ENCODE measurements at regions not wholly inside any gene's neighbourhood (a gene's known extent, or its start where the extent isn't known, plus 50 kb on each side); places are given as distances from the start of the nearest gene placed in this dataset.

DNA sequence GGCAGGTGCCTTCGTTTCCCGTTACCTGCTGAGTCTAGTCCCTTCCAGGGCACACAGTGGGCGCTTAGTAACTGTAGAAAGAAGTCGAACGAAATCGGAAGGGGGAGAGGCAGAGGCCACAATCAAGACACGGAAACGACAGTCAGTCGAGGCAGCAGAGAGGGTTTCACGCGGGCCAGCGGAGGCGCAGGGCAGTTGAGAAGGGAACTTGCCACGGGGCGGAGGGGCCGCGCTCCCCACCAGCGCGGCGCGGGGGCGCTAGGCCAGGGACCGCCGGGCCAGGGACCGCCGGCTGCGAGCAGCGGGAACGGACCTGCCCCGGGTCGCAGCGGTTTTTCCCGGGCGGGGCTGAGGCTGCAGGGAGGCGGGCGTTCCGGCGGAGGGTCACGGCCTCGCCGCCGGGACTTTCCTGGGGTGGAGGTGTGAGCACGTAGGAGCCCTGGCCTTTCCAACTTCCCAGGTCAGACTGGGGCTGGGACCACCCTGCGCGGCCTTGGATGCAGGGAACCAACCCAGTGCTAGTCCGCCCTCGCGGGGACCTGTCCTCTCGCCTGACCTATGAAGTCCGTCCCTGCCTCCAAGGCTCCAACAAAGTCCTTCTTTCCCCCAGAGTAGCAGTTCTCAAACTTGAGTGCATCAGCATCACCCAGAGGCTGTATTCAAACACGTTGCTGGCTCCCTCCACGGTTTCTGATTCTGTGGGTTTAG lies 150.1 kb upstream of the FGGY start:
- DNase-seq (ENCODE audit: low read depth): no peak

GRCh38 chr1:59149435-59149834 lies 147.5 kb upstream of the FGGY start:
- no peak for DNase-seq (ENCODE audit: low read depth)

DNA sequence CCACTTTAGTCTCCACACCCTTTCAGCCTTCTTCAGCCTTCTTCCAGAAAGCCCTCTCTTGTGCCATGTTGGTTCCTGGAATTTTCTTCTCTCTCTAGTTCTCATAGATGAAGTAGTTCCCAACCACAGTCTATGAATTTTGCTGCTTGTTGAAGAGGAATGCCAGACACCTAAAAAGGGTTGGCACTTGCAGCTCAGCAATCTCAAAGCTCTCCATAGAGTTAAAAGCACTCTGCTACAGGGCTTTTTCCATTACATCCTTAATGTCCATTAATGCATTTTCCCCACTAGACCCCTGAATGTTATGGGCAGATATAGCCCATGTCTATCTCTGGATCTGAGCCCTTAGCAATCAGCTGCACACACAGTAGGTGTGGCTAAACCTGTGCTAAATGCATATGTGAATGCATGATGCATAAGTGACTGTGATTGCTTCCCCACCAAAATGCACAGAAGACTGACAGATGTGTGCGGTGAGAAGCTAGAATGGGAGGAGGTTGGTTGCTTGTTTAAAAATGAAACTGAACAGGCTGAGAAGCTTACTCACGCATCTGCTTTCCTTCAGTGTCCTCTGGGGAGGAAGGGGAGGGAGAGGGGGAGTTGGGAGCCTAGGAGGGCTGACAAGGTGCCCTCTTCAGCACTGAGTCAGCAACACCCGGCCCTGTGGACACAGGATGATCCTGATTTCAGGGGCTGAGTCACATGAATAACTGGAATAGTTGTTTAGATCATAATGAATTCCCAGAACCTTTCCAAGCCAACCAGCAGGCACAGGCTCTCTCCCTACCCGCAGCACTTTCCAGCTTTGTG lies 146.1 kb upstream of the FGGY start:
- peak; percentile 99 for DNase-seq (ENCODE audit: low read depth)

GRCh38 chr1:59151387-59151761 lies 145.5 kb upstream of the FGGY start:
- no peak for DNase-seq (ENCODE audit: low read depth)

GRCh38 chr1:59151860-59152259 lies 145.0 kb upstream of the FGGY start:
- DNase-seq (ENCODE audit: low read depth): no peak

GRCh38 chr1:59152511-59152910 lies 144.4 kb upstream of the FGGY start:
- DNase-seq (ENCODE audit: low read depth): no peak

GRCh38 chr1:59154401-59154800 lies 142.5 kb upstream of the FGGY start:
- no peak for DNase-seq (ENCODE audit: low read depth)

- DNase-seq (ENCODE audit: low read depth): no peak
Observed at GRCh38 chr1:59155351-59155750, 141.5 kb upstream of the FGGY start.

- DNase-seq (ENCODE audit: low read depth): no peak
Observed at GRCh38 chr1:59156051-59156450, 140.8 kb upstream of the FGGY start.

DNA sequence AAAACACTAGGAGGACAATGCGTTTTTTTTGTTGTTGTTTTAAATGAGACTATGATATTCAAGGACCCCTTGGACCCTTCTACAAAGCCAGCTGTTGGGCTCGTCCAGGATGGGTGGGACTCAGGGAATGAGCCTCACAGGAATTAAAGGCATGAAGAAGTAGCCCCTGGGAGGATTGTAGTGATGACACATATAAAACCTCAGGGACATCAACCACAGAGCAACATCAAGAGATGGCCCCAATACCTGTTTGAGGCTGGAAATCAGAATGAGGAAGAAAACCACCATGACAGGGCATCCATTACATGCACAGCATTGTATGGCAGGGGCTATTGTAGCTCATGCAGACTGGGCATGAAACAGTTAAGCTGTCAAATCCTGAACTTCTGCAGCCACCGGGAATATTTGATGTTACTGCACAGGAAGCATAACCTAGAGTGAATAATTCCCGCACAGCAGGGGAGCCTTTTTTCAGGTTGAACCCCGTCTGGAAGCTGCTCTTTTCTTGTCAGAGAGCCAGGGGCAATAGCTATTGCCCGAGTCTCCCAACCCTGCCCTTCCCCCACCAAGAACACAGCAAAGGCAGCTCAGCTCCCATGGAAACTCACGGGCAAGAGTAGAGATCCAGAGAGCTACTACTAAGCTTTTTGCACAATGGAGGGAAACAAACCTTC lies 140.2 kb upstream of the FGGY start:
- DNase-seq (ENCODE audit: low read depth): no peak

DNA sequence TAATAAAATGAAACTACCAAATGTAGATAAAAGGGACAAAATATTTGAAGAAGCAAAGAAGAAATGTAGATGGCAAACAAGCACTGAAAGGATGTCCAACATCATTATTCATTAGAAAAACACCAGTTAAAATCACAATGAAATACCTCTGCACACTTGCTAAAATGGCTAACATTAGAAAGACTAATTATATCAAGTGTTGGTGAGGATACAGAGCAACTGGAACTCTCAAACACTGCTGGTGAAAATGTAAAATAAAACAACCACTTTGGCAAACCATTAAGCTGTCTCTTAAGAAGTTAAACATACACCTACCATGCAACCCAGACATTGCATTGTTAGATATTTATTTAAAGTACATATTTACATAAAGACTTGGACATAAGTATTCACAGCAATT lies 138.6 kb upstream of the FGGY start:
- no peak for DNase-seq (ENCODE audit: low read depth)

GRCh38 chr1:59159557-59160203 lies 137.2 kb upstream of the FGGY start:
- no peak for DNase-seq (ENCODE audit: low read depth)

- DNase-seq (ENCODE audit: low read depth): no peak
Observed at GRCh38 chr1:59161136-59161535, 135.8 kb upstream of the FGGY start.

- no peak for DNase-seq (ENCODE audit: low read depth)
Observed at GRCh38 chr1:59162665-59163064, 134.2 kb upstream of the FGGY start.

- peak; percentile 87 for DNase-seq (ENCODE audit: low read depth)
Observed at GRCh38 chr1:59163268-59164092, 133.4 kb upstream of the FGGY start.

- no peak for DNase-seq (ENCODE audit: low read depth)
Observed at GRCh38 chr1:59164371-59164770, 132.5 kb upstream of the FGGY start.

DNA sequence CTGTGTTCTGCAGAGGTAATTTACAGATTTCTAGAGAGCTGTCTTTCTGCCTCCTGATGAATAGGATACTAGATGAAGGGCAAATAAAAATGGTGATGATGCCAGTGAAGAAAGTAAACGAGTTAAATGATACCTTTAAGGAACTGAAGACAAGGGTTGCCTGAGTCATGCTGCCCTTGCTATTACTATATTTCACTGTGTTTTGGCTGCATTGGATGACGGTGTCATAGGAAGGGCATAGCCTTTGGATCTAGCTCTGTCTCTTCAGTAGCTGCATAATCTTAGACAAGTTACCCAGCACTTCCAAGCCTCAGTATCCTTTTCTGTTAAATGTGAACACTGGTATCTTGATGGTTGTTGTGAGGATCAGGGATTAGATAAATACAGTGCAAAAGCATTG lies 131.5 kb upstream of the FGGY start:
- no peak for DNase-seq (ENCODE audit: low read depth)

- no peak for DNase-seq (ENCODE audit: low read depth)
Observed at GRCh38 chr1:59169703-59170102, 127.2 kb upstream of the FGGY start.

- DNase-seq (ENCODE audit: low read depth): no peak
Observed at GRCh38 chr1:59170659-59171058, 126.2 kb upstream of the FGGY start.

- no peak for DNase-seq (ENCODE audit: low read depth)
Observed at GRCh38 chr1:59171788-59172187, 125.1 kb upstream of the FGGY start.

- DNase-seq (ENCODE audit: low read depth): no peak
Observed at GRCh38 chr1:59172693-59173092, 124.2 kb upstream of the FGGY start.

DNA sequence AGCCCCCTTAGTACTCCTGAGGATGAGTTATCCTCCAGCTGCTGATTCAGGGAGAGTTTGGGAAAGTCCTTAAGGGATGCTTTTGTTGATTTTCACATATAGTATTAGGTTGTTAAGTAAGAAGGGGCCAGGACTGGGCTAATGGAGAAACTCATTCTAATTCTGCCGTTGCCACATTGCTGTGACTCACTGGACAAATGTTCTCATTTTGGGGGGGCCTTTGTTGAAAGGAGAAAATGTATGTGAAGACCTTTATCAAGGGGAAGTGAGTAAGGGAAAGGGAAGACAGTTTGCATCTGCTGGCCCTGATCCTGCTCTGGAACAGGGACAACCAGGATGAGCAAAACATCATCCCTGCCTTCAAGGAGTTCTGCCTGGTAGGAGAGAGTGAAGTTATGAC lies 123.2 kb upstream of the FGGY start:
- DNase-seq (ENCODE audit: low read depth): peak; percentile 39
